NCI-H446 treated with DMSO at 0.1 percent for 48 hours (cell line): ENCODE measurements at regions not wholly inside any gene's neighbourhood (a gene's known extent, or its start where the extent isn't known, plus 50 kb on each side); places are given as distances from the start of the nearest gene placed in this dataset.
"Not testable (repeated sequence)": the region's sequence is repeated elsewhere in the genome, so short reads cannot be mapped to it uniquely, and the experiment has no call there.

Source experiments
- DNase-seq: peaks from one replicate; lab custom pipeline; 2025; lab: John Stamatoyannopoulos, UW

GRCh38 chr10:35993591-35994515 lies 351.8 kb upstream of the FZD8 start:
- no peak for DNase-seq

DNA sequence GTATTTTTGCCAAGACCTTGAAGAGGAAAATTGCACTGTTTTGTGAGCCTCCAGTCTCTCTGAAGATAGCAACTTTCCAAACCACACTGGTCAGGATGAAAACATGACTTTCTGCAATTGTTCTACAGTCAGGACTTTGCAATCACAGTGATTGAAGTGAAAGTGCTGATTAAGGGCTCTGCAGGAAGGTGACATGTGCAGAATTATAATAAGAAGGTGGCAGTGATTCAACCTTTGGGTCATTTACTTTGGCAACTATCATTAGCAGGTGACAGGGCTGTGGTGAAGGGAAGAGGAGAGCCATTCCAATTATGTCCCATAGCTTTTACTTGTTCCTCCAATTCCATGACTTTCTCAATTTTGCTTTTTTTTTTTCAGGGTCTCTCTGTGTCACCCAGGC lies 350.0 kb upstream of the FZD8 start:
- DNase-seq = no peak

GRCh38 chr10:35986756-35987502 lies 344.8 kb upstream of the FZD8 start:
- no peak for DNase-seq

DNA sequence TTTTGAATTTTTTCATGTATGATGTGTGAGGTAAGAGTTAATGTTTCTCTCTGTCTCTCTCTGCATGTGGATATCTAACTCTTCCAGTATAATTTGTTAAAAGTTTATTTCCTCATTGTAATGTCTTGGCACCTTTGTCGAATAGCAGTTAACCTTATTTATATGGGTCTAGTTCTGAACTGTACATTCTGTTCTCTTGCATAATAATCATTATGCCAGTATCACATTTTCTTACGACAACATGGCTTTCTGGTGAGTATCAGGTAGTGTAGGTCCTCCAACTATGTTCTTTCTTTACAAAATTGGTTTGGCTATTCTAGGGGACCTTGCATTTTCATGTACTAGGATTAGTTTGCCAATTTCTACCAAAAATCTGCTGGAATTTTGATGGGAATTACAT lies 337.0 kb upstream of the FZD8 start:
- no peak for DNase-seq

DNA sequence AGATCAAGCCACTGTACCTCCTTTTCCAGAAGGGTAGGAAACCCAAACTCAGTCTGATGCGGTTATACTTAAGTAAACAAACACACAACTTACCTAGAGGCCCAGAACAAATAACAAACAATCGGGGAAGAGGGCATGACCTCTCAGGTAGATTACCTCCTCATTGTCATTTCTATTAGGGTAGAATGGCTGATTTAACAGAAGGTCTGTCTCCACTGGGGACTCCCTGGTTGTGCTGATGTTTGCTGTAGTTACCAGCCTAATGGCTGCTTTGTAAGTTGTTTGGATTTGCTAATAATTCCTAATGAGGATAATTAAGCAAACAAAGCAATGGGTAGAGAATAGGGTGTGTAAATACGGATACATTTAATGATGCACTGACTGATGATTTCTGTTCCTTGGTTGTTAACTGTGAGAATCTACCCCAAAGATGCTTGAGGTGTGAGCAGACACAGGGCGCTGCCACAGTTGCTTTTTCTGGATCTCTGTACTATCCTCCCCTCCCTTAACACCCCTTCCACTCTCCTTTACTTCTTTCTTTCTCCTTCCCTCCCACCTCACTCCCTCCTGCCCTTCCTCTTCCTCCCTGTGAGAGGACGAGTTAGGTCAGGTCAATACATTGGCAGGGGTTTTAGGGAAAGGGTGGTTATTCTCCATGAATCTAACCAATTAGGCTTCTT lies 332.0 kb upstream of the FZD8 start:
- not testable (repeated sequence) for DNase-seq

- no peak for DNase-seq
Measured at GRCh38 chr10:35972275-35972674, 330.2 kb upstream of the FZD8 start.

- no peak for DNase-seq
Measured at GRCh38 chr10:35971397-35971796, 329.3 kb upstream of the FZD8 start.

DNA sequence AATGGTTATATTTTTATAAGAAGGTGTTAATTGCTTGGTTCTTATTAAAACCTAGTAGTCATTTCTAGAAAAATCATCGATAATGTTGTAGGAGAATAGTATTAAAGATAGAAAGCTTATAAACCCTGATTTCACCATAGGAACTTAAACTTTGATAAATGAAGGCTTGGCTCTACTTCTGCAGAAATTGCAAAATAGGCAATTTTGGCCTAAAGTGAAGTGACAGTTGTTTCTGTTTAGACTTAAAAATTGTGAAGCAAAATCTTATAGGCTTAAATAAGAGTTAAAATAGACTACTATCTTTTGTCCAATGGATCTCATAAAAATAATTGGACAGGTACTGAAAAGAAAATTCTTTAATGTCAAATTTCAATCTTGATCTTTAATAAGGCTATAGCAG lies 321.6 kb upstream of the FZD8 start:
- DNase-seq = no peak

DNA sequence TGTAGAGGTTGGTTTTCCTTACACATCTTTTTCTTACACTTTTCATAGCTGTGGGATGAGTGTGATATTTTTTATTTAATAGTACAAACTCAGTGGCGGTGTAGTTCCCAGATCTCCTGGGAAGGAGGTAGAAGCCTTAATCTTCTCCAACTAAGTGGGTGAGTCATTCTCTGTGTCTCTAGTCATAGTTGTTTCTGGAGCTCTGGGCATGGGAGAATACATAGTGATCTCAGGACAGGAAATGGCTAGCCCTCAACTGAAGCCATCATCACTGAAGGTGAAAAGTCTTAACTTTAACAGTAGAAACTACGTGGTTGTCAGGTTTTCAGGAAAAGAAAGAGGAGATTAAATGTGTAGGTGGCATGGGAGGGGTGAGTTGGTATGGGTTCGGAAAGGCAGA lies 319.4 kb upstream of the FZD8 start:
- DNase-seq = no peak

DNA sequence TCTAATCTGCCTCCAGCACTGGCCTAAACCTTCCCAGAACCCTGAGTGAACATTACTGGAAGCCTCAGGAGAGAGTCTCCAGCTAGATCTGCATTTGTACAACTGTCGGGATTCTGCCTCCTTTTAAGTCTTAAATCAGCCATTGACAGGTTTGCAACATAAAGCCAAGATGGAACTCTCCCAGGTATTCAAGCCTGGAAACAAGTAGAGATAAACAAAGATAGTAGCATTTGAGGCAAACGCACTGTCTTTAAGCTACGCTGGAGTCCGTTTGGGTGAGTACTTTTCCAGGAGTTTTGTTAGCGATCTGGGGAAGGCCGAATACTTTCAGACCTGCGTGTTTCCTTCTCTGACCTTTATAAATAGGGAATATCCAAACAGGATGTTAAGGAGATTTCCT lies 317.2 kb upstream of the FZD8 start:
- DNase-seq = no peak

DNA sequence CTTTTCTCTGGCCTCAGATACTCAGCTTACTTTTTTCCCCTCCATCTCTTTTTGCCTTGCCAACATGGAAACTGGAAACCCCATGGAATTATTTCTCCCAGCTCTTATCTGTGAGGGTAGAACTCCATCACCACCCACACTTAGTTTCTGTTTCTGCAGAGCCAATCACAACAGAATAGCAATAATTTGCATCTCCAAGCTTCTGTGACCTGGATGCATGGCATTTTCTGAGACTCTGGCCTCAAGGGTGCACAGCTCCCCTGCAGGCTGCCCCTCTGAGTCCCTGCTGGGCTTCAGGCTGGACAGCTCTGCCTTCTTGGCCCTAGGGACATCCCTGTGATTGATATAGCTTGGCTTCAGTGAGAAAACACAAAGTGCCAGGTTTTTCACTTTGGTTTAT lies 316.5 kb upstream of the FZD8 start:
- DNase-seq = not testable (repeated sequence)

DNA sequence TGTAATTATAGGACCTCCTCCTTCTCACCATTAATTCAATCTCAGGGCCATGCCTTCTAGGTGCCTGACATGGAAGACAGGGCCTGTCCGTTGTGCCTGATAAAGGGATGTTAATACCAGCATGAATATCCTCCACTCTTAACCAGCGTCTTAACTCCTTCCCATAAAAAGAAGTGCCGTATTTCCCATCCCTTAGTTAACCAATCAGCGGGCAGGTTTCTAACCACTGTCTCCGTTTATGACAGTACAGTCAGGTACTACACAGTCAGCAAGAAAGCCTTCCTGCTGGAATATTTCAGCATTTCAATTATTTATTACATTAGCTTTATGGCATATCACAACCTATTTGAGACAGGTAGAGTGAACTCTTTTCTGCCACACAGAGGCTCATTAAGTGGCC lies 308.6 kb upstream of the FZD8 start:
- DNase-seq = no peak

- DNase-seq = no peak
Measured at GRCh38 chr10:35950226-35950625, 308.1 kb upstream of the FZD8 start.

DNA sequence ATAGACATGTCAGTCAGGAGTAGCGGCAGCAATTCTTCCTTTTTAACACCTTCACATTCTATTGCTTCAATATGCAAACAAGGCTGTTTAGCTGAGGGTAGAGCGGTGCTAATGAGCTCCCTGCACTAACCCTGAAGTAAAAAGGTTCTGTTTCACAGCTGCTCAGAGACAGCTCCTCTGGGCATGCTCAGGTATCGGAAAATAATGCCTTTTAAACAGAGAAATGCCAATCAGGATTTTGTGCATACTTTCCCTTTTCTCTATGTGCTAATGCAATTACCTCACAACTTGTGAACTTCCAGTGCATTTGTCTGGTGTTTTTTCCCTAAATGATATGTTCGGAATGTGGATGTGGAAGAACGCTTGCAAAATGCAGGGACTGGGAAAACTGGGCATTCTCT lies 307.7 kb upstream of the FZD8 start:
- no peak for DNase-seq

DNA sequence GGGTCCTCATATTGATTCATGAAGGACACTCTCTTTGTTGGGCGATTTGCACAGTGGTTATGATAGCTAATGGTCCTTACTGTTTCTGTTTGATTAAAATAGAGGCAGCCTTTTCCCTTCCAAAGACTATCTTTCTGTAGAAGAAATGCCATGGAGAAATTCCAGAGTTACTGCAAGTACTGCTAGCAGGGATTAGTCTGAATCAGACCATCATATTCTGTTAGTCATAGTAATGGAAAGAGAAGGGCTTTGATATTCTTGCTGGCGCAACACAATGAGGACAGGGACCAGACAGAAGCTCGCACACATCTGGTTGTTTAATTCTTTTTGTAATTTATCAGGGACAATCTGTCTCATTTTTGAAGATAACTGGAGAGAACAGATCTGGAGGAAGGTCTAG lies 304.5 kb upstream of the FZD8 start:
- no peak for DNase-seq

- DNase-seq = peak; percentile 12
Measured at GRCh38 chr10:35942057-35942456, 300.0 kb upstream of the FZD8 start.

DNA sequence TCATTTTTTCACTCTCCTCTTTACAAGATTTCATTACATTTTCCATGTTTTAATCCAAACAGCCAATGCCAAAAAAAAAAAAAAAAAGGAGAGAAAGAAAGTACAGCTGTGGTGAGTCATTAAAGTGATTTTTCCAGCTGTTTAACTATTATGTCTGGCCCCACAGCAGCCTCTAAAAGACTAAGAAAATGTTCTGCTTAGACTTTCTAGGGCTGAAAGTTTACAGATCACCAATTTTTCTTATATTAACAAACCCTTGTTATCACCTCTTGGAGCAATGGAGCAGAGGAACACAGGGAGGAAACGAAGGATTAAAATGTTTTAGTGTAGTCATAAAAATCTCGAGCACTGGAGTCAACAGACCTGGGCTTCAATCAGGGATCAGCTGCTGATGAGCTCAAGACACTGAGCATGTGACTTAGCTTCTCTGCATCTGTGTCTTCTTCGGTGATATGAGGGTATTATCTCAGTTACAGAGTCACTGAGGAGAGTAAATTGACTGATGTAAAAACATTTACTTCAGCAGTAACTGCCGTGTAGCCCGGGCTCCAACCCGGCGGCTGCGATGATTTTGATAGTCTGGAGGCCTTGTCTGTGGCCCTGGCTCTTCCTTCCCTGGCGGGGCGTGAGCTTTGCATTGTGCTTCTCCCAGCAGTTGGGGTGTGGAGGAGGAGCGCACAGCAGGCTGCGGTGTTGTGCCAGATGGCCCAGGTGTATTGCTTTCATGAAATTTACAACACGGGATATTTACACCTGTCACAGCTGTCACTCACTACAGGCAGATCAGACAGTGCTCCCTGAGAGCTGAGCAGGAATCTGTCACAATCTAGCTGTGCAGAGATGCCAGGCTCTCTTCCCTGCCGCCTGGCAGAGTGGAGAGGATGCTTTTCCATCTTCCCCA lies 298.3 kb upstream of the FZD8 start:
- no peak for DNase-seq

GRCh38 chr10:35938160-35938559 lies 296.1 kb upstream of the FZD8 start:
- no peak for DNase-seq

DNA sequence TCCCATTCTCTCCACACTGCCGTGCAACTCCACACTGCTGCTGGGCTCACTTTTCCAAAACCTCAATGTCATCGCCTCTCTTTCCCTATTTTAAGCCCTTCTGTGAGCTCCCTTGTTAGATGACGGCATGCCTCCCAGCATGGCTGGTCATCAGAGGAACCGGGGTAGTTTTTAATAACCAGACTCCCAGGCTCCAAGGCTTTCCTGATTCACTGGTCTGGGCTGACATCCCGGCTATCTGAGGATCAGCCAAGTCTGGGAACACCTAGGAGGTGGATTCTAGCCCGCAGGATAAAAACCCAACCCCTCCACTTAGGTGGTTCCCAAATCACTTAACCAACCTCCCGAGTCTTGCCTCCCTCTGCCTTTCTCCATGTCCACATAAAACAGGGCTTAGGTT lies 295.4 kb upstream of the FZD8 start:
- no peak for DNase-seq

DNA sequence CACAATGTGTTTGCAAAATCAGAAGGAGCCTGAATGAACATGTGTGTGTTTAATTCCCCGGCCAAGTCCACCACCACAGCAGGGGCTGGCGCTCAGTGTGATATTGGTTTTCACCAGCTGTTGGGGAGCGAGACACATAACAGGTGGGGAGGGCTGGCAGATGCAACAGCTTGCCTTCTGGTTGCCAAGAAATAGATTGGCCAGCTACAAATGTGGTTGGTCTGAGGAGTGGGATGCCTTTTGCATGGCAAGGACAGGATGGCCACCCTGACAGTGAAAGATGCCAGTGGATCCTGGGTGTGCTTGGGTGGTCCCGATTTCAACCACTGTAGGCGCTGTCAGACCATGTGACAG lies 292.5 kb upstream of the FZD8 start:
- peak; percentile 72 for DNase-seq

- DNase-seq = no peak
Measured at GRCh38 chr10:35933940-35934641, 292.0 kb upstream of the FZD8 start.
